GM18909 (cell line): ENCODE measurements at regions not wholly inside any gene's neighbourhood (a gene's known extent, or its start where the extent isn't known, plus 50 kb on each side); places are given as distances from the start of the nearest gene placed in this dataset.

ENCODE experiments used
- ATAC-seq: cut with Tn5 transposase; IDR thresholded peaks from one replicate; pipeline ENCODE4 v1.9.1; 2021; ENCODE audit warnings: mild to moderate bottlenecking; ENCODE audit not compliant: unreplicated experiment, poor library complexity

GRCh38 chr15:38164061-38164460 lies 88.6 kb upstream of the SPRED1 start:
- ATAC-seq, result no peak

DNA sequence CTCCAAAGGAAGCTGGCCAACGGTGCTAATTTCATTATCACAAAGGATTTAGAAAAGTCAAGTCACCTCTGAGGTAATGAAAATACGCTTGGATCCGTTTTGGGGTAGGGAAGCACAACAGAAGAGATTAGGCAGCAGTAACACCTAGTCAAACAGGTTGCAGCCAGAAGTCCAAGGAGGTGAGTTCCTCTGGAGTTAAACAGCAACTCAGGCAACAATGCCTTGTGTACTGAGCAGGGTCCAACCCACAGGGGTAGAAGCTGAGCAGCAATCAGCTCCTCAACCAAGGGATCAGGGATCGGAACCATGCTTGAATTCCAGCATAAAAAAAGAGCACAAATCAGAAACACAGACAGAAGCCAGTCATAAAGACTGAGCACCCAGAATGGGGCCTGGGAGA lies 88.1 kb upstream of the SPRED1 start:
- ATAC-seq, result no peak

GRCh38 chr15:38168467-38169070 lies 84.1 kb upstream of the SPRED1 start:
- no peak for ATAC-seq

DNA sequence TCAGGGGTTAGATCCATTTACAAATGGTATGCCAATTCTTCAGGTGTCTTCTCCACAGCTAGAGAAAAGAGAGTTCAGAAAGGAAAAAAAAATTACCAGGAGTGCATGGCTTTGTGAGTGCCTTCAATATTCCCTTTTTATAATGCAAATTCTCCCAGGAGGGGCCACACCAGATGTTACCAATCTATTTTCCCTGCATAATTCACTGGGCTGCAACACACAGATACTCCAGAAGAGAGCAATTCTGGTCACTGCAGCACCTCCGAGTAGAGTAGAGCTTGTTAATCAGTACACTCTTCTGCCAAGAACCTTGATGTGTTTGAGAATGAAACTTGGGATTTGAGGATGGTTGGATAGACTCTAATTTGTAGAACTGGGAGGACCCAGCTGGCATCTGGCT lies 80.7 kb upstream of the SPRED1 start:
- ATAC-seq, result no peak

GRCh38 chr15:38174691-38175090 lies 77.9 kb upstream of the SPRED1 start:
- no peak for ATAC-seq

- peak; percentile 82 for ATAC-seq
These were observed 76.5 kb upstream of the SPRED1 start for GRCh38 chr15:38176155-38176554.

GRCh38 chr15:38176691-38177090 lies 75.9 kb upstream of the SPRED1 start:
- no peak for ATAC-seq

DNA sequence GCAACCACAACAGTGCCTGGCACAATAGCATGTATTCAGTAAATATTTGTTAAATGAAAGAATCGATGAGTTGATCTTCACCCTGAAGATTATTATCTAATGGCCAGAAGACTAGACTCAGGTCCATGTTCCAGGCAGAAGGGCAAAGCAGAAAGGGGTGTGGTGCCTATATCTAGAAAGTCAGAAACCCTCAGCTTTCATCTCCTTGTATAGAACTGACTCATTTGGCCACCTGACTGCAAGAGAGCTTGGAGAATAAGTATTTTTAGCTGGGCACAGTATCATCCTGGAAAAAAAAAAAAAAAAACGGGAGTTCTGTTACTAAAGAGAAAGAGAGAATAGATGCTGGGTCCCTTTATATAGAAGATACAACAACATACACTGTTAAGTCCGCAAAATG lies 69.7 kb upstream of the SPRED1 start:
- no peak for ATAC-seq

GRCh38 chr15:38186507-38186906 lies 66.1 kb upstream of the SPRED1 start:
- ATAC-seq, result no peak

GRCh38 chr15:38187630-38188313 lies 64.9 kb upstream of the SPRED1 start:
- ATAC-seq, result no peak

- no peak for ATAC-seq
These were observed 62.9 kb upstream of the SPRED1 start for GRCh38 chr15:38189671-38190295.

DNA sequence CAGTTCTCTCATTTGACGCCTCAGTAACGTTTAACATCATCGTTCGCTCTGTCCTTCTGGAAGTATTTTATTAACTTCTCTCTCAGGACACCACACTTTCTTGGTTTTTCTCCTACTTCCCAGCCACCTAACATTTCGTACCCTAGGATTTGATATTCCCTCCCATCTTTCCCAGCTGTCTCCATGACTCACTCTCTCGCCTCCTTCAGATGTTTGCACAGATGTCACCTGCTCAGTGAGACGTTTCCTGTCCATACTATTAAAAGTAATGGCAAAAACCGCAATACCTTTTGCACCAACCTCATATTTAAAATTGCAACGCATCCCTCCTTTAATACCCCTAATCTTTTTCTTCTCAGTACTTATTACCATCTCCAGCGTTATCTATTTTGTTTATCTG lies 62.1 kb upstream of the SPRED1 start:
- no peak for ATAC-seq

- ATAC-seq, result no peak
These were observed 60.1 kb upstream of the SPRED1 start for GRCh38 chr15:38192496-38192895.

DNA sequence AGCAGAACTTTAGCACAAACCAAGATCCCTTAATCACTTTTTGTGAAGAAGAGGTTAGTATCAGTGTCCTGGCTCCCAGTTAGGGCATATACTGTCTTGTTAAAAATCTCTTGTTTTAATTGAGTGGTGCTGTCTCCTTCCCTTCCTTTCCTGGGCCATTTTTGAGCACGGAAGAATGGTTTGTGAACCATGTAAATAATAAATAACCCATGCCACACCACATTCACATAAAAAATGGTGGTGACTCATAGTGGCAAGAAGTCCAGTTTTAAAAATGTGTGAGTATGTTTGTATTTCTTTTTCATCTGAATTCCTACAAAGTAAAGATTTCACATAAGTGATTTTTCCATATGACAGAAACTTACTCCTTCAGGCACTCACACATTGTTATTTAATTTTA lies 59.1 kb upstream of the SPRED1 start:
- no peak for ATAC-seq

DNA sequence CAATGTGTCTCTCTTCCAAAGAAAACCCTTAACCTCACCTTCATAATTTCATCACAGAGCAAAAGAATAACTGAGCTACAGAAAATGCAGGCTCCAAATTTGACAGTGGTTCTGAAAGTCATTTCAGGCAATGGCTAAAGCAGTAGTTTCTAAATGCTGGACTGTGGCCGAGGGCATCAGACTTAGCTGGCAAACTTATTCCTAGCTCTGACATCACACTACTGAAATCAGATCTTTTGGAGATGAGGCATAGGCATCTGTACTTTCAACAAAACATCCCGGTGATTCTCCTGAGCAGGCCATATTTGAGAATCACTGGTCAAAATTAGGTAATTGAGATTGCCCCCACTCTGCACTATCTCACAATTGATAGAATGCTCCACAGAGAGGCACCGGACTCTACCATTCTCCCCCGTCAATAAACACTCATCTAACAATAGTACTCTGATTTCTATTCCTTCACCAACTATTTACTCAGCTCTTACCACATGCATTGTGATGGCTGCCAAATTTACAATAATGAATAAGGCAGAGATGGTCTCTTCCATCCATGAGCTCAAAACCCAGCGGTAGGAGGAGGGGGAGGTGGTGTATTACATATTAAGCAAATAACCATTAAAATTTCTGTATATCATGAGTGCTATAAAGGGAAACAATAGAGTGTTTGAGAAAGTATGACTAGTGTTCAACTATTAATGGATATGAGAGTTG lies 57.3 kb upstream of the SPRED1 start:
- ATAC-seq, result no peak

DNA sequence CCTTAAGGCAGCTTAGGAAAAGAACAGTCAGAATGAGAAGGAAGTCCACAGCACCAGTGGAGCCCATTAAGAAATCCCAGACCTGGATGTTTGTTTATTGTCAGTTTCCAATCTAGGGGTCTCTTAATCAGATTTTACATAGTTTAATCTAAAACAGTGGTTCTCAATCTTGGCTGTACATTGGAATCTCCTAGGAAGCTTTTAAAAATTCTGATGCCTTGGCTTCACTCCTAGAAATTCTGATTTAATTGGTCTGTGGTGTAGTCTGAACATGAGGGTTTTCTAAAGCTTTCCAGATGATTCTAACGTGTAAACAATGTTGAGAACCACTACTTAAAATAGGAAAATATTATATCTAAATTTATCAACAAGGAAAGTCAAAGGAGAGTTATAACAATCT lies 56.6 kb upstream of the SPRED1 start:
- ATAC-seq, result no peak

GRCh38 chr15:38197553-38197952 lies 55.1 kb upstream of the SPRED1 start:
- ATAC-seq, result no peak

DNA sequence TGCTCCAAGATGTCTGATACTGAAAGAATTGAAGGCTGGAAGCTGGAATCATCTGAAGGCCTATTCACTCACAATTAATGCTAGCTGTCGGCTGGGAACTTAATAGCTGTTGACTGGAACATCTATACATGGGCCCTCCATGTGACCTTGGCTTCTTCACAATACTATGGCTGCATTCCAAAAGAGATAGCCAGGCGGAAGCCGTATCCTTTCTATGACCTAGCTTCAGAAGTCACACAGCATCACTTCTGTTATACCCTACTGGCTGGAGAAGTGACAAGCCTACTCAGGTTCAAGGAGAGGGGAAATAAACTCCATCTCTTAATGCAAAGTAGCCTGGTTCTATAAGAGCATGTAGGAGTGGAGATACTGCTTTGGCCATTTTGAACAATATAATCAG lies 50.9 kb upstream of the SPRED1 start:
- ATAC-seq, result no peak

DNA sequence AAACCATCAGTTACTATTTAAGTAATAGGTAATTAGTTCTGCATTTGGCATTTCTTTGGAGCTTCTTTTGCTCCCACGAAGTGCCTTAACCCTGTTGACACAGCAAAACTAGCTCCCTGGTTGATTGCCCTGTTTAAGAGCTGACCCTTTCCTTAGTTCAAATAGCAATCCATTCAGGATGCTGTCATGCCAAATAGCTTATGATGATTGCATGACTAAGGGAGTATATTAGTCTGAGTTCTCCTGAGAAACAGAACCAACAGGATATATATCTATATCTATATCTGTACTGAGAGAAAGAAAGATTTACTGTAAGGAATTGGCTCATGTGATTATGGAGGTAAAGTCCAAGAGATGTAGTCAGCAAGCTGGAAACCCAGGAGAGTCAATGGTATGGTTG lies 50.3 kb upstream of the SPRED1 start:
- ATAC-seq, result no peak
